ENCODE measurements at regions not wholly inside any gene's neighbourhood (a gene's known extent, or its start where the extent isn't known, plus 50 kb on each side); places are given as distances from the start of the nearest gene placed in this dataset.

- no peak overlapping the region for H3K4me3 ChIP-seq (ENCODE audit: low read depth, low read length)
- TF ChIP-seq, protein P1, sequence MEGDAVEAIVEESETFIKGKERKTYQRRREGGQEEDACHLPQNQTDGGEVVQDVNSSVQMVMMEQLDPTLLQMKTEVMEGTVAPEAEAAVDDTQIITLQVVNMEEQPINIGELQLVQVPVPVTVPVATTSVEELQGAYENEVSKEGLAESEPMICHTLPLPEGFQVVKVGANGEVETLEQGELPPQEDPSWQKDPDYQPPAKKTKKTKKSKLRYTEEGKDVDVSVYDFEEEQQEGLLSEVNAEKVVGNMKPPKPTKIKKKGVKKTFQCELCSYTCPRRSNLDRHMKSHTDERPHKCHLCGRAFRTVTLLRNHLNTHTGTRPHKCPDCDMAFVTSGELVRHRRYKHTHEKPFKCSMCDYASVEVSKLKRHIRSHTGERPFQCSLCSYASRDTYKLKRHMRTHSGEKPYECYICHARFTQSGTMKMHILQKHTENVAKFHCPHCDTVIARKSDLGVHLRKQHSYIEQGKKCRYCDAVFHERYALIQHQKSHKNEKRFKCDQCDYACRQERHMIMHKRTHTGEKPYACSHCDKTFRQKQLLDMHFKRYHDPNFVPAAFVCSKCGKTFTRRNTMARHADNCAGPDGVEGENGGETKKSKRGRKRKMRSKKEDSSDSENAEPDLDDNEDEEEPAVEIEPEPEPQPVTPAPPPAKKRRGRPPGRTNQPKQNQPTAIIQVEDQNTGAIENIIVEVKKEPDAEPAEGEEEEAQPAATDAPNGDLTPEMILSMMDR (IDR thresholded peaks at IDR 0.05; ENCODE audit: borderline replicate concordance, insufficient read depth, low read depth, low read length), result no peak
Observed at GRCh38 chr14:58797010-58797429, 159.3 kb downstream of the DACT1 start.

DNA sequence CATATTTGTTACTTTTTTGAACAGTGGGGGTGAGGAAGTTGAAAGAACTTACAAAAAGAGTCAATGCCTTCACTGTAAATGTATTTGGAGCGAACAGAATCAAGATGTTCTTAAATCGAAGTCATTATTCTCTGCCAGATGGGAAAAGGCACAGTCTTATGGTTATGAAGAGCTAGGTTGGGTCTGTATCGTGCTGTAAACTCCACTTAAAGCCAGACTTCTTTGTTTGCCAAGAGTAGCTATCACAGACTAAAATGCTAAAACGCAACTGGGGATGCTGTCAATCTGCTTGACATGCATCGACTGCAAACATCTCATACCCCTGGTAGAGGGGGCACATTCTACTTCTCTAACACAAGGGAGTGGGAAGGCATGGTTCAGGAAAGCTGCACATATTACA is 160.4 kb downstream of the DACT1 start:
- H3K4me3 ChIP-seq (ENCODE audit: low read depth, low read length), result no peak overlapping the region
- TF ChIP-seq, protein P1 (IDR thresholded peaks at IDR 0.05; ENCODE audit: borderline replicate concordance, insufficient read depth, low read depth, low read length), result no peak

GRCh38 chr14:58801086-58801485 is 163.3 kb downstream of the DACT1 start:
- TF ChIP-seq, protein P1 (IDR thresholded peaks at IDR 0.05; ENCODE audit: borderline replicate concordance, insufficient read depth, low read depth, low read length), result no peak
- H3K4me3 ChIP-seq (ENCODE audit: low read depth, low read length), result no peak overlapping the region

GRCh38 chr14:58805057-58805456 is 167.3 kb downstream of the DACT1 start:
- TF ChIP-seq, protein P1 (IDR thresholded peaks at IDR 0.05; ENCODE audit: borderline replicate concordance, insufficient read depth, low read depth, low read length), result no peak
- no peak overlapping the region for H3K4me3 ChIP-seq (ENCODE audit: low read depth, low read length)

- TF ChIP-seq, protein P1 (IDR thresholded peaks at IDR 0.05; ENCODE audit: borderline replicate concordance, insufficient read depth, low read depth, low read length), result no peak
- H3K4me3 ChIP-seq (ENCODE audit: low read depth, low read length), result no peak overlapping the region
Observed at GRCh38 chr14:58805605-58806409, 168.0 kb downstream of the DACT1 start.

DNA sequence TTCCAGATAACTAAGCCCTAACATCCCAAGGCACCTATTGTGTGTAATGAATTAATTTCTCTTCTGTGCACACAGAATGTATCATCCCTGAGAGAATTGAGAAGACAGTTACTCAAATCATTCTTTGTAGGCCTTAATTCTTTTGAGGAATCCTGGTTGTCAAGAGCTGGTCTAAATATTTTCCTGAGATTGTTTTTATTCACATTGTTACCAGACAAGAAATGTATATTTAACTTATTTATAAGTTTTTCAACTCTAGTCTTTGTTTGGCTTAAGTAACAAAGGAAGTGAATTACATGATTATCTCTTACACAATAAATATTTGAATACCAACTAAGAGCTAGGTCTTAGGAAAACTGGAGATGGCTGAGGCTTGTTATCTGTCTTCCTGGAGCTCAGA is 169.4 kb downstream of the DACT1 start:
- TF ChIP-seq, protein P1 (IDR thresholded peaks at IDR 0.05; ENCODE audit: borderline replicate concordance, insufficient read depth, low read depth, low read length), result no peak

DNA sequence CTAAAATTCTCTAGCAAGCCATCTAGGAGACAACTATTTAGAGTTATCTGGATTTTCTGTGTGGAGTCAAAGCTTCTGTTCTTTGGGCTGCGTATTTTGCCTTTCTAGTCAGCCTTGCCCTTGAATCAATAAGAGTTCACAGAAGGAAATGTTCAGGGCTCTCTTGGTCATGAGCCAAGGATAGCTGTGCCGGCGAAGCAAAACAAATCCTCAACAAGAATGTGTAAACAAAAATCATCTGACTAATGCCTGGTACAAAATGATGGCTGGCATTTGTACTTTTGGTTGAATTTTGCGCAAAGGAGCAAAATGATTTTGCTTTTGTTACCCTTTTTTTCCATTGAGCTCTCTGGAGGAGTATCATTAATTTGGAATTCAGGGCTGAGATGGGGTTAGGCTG is 171.1 kb downstream of the DACT1 start:
- TF ChIP-seq, protein P1 (IDR thresholded peaks at IDR 0.05; ENCODE audit: borderline replicate concordance, insufficient read depth, low read depth, low read length), result no peak
- H3K4me3 ChIP-seq (ENCODE audit: low read depth, low read length), result no peak overlapping the region

More for the DNA sequence above, 169.4 kb downstream of the DACT1 start:
- no peak overlapping the region for H3K4me3 ChIP-seq (ENCODE audit: low read depth, low read length)

Data from GM12875 (cell line).